SK-N-SH treated with all-trans-retinoic acid at 6 μM for 48 hours (cell line): ENCODE measurements at regions not wholly inside any gene's neighbourhood (a gene's known extent, or its start where the extent isn't known, plus 50 kb on each side); places are given as distances from the start of the nearest gene placed in this dataset.
A peak's percentile ranks its signal among the peaks of the same experiment; 100 is the strongest.

Source experiments
- ATAC-seq: fragments of 200-7000 bp; cut with Tn5 transposase; 3 replicates; pipeline ENCODE4 v1.9.1; 2020; ENCODE audit warnings: mild to moderate bottlenecking, moderate library complexity
- CREB5 ChIP-seq: fragments of 250-450 bp; sonication (Bioruptor Pico); IDR thresholded peaks from 2 replicates; pipeline ENCODE4 v1.5.1; 2020; ENCODE audit warnings: low read depth, mild to moderate bottlenecking, moderate library complexity
- CSDC2 ChIP-seq: fragments of 250-450 bp; sonication (Bioruptor Pico); IDR thresholded peaks from 2 replicates; pipeline ENCODE4 v1.5.0; 2020; ENCODE audit warnings: mild to moderate bottlenecking, moderate library complexity
- CSRNP3 ChIP-seq: fragments of 250-450 bp; sonication (Bioruptor Pico); IDR thresholded peaks from 2 replicates; pipeline ENCODE4 v1.5.1; 2021; ENCODE audit warnings: mild to moderate bottlenecking, moderate library complexity
- ESRRG ChIP-seq: fragments of 250-450 bp; sonication (Bioruptor Pico); IDR thresholded peaks from 2 replicates; pipeline ENCODE4 v1.6.1; 2021; ENCODE audit warnings: mild to moderate bottlenecking
- GLIS3 ChIP-seq: fragments of 250-450 bp; sonication (Bioruptor Pico); IDR thresholded peaks from 2 replicates; pipeline ENCODE4 v1.5.0; 2020; ENCODE audit warnings: mild to moderate bottlenecking, moderate library complexity
- ISL1 ChIP-seq: fragments of 250-450 bp; sonication (Bioruptor Pico); IDR thresholded peaks from 2 replicates; pipeline ENCODE4 v2.1.2; 2022; ENCODE audit warnings: mild to moderate bottlenecking, moderate library complexity
- OSR1 ChIP-seq: fragments of 250-450 bp; sonication (Bioruptor Pico); IDR thresholded peaks from 2 replicates; pipeline ENCODE4 v1.8.0; 2022; ENCODE audit warnings: moderate library complexity, mild to moderate bottlenecking, inconsistent platforms
- PATZ1 ChIP-seq: fragments of 250-450 bp; sonication (Bioruptor Pico); IDR thresholded peaks from 2 replicates; pipeline ENCODE4 v1.8.0; 2020; ENCODE audit warnings: mild to moderate bottlenecking, moderate library complexity, borderline replicate concordance
- POU6F1 ChIP-seq: fragments of 250-450 bp; sonication (Bioruptor Pico); IDR thresholded peaks from 2 replicates; pipeline ENCODE4 v1.8.0; 2021; ENCODE audit warnings: low read depth, mild to moderate bottlenecking, moderate library complexity, borderline replicate concordance
- PPARA ChIP-seq: fragments of 250-450 bp; sonication (Bioruptor Pico); IDR thresholded peaks from 2 replicates; pipeline ENCODE4 v1.5.0; 2020; ENCODE audit warnings: mild to moderate bottlenecking, borderline replicate concordance
- RARB ChIP-seq: fragments of 250-450 bp; sonication (Bioruptor Pico); IDR thresholded peaks from 2 replicates; pipeline ENCODE4 v1.8.0; 2021; ENCODE audit warnings: mild to moderate bottlenecking, moderate library complexity
- SNAI2 ChIP-seq: fragments of 250-450 bp; sonication (Bioruptor Pico); IDR thresholded peaks from 2 replicates; pipeline ENCODE4 v1.5.0; 2020; ENCODE audit warnings: mild to moderate bottlenecking, moderate library complexity
- TCF4 ChIP-seq: fragments of 250-450 bp; sonication (Bioruptor Pico); IDR thresholded peaks from 2 replicates; pipeline ENCODE4 v1.8.0; 2021; ENCODE audit warnings: mild to moderate bottlenecking, moderate library complexity, borderline replicate concordance
- TSHZ2 ChIP-seq: fragments of 250-450 bp; sonication (Bioruptor Pico); IDR thresholded peaks from 2 replicates; pipeline ENCODE4 v1.5.0; 2020; ENCODE audit warnings: mild to moderate bottlenecking, moderate library complexity
- ZC3H10 ChIP-seq: fragments of 250-450 bp; sonication (Bioruptor Pico); IDR thresholded peaks from 2 replicates; pipeline ENCODE4 v1.5.1; 2021; ENCODE audit warnings: mild to moderate bottlenecking, moderate library complexity
- ZFP30 ChIP-seq: fragments of 450-650 bp; formaldehyde crosslinking; IDR thresholded peaks from 2 replicates; pipeline ENCODE4 v1.5.0; 2022; ENCODE audit warnings: mild to moderate bottlenecking, moderate library complexity
- ZNF565 ChIP-seq: fragments of 450-650 bp; formaldehyde crosslinking; conservative IDR thresholded peaks from 2 replicates; pipeline ENCODE4 v1.5.0; 2020; ENCODE audit warnings: low read depth, mild to moderate bottlenecking, moderate library complexity
- ZNF70 ChIP-seq: fragments of 450-650 bp; formaldehyde crosslinking; IDR thresholded peaks from 2 replicates; pipeline ENCODE4 v1.5.0; 2020; ENCODE audit warnings: mild to moderate bottlenecking, moderate library complexity
- ZNF8 ChIP-seq: fragments of 450-650 bp; formaldehyde crosslinking; IDR thresholded peaks from 2 replicates; pipeline ENCODE4 v1.5.0; 2020; ENCODE audit warnings: mild to moderate bottlenecking, moderate library complexity

GRCh38 chr9:108443741-108444140 lies 412.0 kb downstream of the ACTL7B start:
- ATAC-seq = peak; percentile 57
- no peak for TF ChIP-seq CREB5 (CRISPR knock-in tag)
- TF ChIP-seq, all 23 proteins: peak for 0

- no peak for ATAC-seq
- TF ChIP-seq POU6F1 (no peak), PATZ1 (no peak), ZFP30 (CRISPR knock-in tag) (no peak)
Observed at GRCh38 chr9:108443019-108443633, 412.7 kb downstream of the ACTL7B start.

- TF ChIP-seq ZNF565 (CRISPR knock-in tag) (no peak), TSHZ2 (CRISPR knock-in tag) (no peak), OSR1 (CRISPR knock-in tag) (no peak), CSRNP3 (CRISPR knock-in tag) (no peak), RARB (CRISPR knock-in tag) (no peak), TCF4 (CRISPR knock-in tag) (no peak), PATZ1 (no peak), ESRRG (CRISPR knock-in tag) (no peak), ISL1 (CRISPR knock-in tag) (no peak), ZNF8 (no peak), GLIS3 (CRISPR knock-in tag) (no peak), ZNF70 (no peak), ZC3H10 (CRISPR knock-in tag) (no peak)
- no peak for ATAC-seq
Observed at GRCh38 chr9:108442627-108443018, 413.2 kb downstream of the ACTL7B start.

- ATAC-seq = no peak
- TF ChIP-seq SNAI2 (CRISPR knock-in tag) (no peak), CREB5 (CRISPR knock-in tag) (no peak), TSHZ2 (CRISPR knock-in tag) (no peak), PPARA (no peak), CSDC2 (no peak), ZNF8 (no peak), ESRRG (CRISPR knock-in tag) (no peak), ZNF565 (CRISPR knock-in tag) (no peak), POU6F1 (no peak)
Observed at GRCh38 chr9:108441726-108442125, 414.1 kb downstream of the ACTL7B start.
